ENCODE measurements at regions not wholly inside any gene's neighbourhood (a gene's known extent, or its start where the extent isn't known, plus 50 kb on each side); places are given as distances from the start of the nearest gene placed in this dataset.

- no peak for TF ChIP-seq EZH2phosphoT487 (IDR thresholded peaks at IDR 0.05; ENCODE audit: insufficient read depth, low read depth)
- TF ChIP-seq EZH2 (IDR thresholded peaks at IDR 0.05; ENCODE audit: insufficient read depth, poor library complexity, severe bottlenecking): no peak
- no peak overlapping the region for H3K4me2 ChIP-seq (ENCODE audit: unreplicated experiment)
- in situ Hi-C loops (cut with MboI): no loop called here
- no peaks in the 10 kb centered on the region for H3K79me2 ChIP-seq (ENCODE audit: insufficient read depth)
- no peaks in the 10 kb centered on the region for H4K20me1 ChIP-seq (ENCODE audit: insufficient read depth)
- no peaks in the 10 kb centered on the region for H3K4me1 ChIP-seq (ENCODE audit: insufficient read depth)
- no peaks in the 10 kb centered on the region for H3K27me3 ChIP-seq (replicated peaks; ENCODE audit: insufficient read depth)
- no peak overlapping the region for H3K27ac ChIP-seq
- H3K9ac ChIP-seq: no peak overlapping the region
- no peak for DNase-seq
- H3K36me3 ChIP-seq (ENCODE audit: low read depth): no peaks in the 10 kb centered on the region
- no peaks in the 10 kb centered on the region for H3K9me2 ChIP-seq (ENCODE audit: insufficient read depth)
- no peak overlapping the region for H3K4me3 ChIP-seq
- no peak overlapping the region for H2AFZ ChIP-seq
- H3K9me3 ChIP-seq (ENCODE audit: low read depth): no peaks in the 10 kb centered on the region
- WGBS, 2 experiments (ENCODE audit: low coverage in 1 of 2, low lambda C conversion rate in 2 of 2, missing lambda C conversion rate in 2 of 2): 70 to 72% methylated on average over 12 of the region's 12 CpGs
- no peaks in the 10 kb centered on the region for H3F3A ChIP-seq (ENCODE audit: insufficient read depth)
These were observed 99.7 kb downstream of the PXDC1 start for GRCh38 chr6:3651698-3652229.

GRCh38 chr6:3650959-3651697, 100.4 kb downstream of the PXDC1 start:
- H3K79me2 ChIP-seq (ENCODE audit: insufficient read depth): no peaks in the 10 kb centered on the region
- no peaks in the 10 kb centered on the region for H4K20me1 ChIP-seq (ENCODE audit: insufficient read depth)
- H3K4me1 ChIP-seq (ENCODE audit: insufficient read depth): no peaks in the 10 kb centered on the region
- H3K9ac ChIP-seq: no peak overlapping the region
- no peak for DNase-seq
- H3K9me2 ChIP-seq (ENCODE audit: insufficient read depth): no peaks in the 10 kb centered on the region
- in situ Hi-C loops (cut with MboI): no loop called here
- H3K4me3 ChIP-seq: no peak overlapping the region
- no peaks in the 10 kb centered on the region for H3K9me3 ChIP-seq (ENCODE audit: low read depth)
- H2AFZ ChIP-seq: no peak overlapping the region
- WGBS, 2 experiments (ENCODE audit: low coverage in 1 of 2, low lambda C conversion rate in 2 of 2, missing lambda C conversion rate in 2 of 2): 72 to 79% methylated on average over 15 of the region's 15 CpGs
- H3K27me3 ChIP-seq (replicated peaks; ENCODE audit: insufficient read depth): no peaks in the 10 kb centered on the region
- H3K4me2 ChIP-seq (ENCODE audit: unreplicated experiment): no peak overlapping the region
- no peaks in the 10 kb centered on the region for H3K36me3 ChIP-seq (ENCODE audit: low read depth)
- no peaks in the 10 kb centered on the region for H3F3A ChIP-seq (ENCODE audit: insufficient read depth)
- TF ChIP-seq EZH2phosphoT487 (IDR thresholded peaks at IDR 0.05; ENCODE audit: insufficient read depth, low read depth) (no peak), EZH2 (IDR thresholded peaks at IDR 0.05; ENCODE audit: insufficient read depth, poor library complexity, severe bottlenecking) (no peak)
- no peak overlapping the region for H3K27ac ChIP-seq

GRCh38 chr6:3650076-3650958, 101.2 kb downstream of the PXDC1 start:
- no peaks in the 10 kb centered on the region for H3K4me1 ChIP-seq (ENCODE audit: insufficient read depth)
- H3K36me3 ChIP-seq (ENCODE audit: low read depth): no peaks in the 10 kb centered on the region
- in situ Hi-C loops (cut with MboI): no loop called here
- H3K9me3 ChIP-seq (ENCODE audit: low read depth): no peaks in the 10 kb centered on the region
- H4K20me1 ChIP-seq (ENCODE audit: insufficient read depth): no peaks in the 10 kb centered on the region
- no peaks in the 10 kb centered on the region for H3K9me2 ChIP-seq (ENCODE audit: insufficient read depth)
- WGBS, 2 experiments (ENCODE audit: low coverage in 1 of 2, low lambda C conversion rate in 2 of 2, missing lambda C conversion rate in 2 of 2): 93 to 96% methylated on average over 17 of the region's 17 CpGs
- H3K27me3 ChIP-seq (replicated peaks; ENCODE audit: insufficient read depth): no peaks in the 10 kb centered on the region
- no peak overlapping the region for H3K27ac ChIP-seq
- no peak for DNase-seq
- no peaks in the 10 kb centered on the region for H3K79me2 ChIP-seq (ENCODE audit: insufficient read depth)
- H3K4me2 ChIP-seq (ENCODE audit: unreplicated experiment): no peak overlapping the region
- TF ChIP-seq EZH2 (IDR thresholded peaks at IDR 0.05; ENCODE audit: insufficient read depth, poor library complexity, severe bottlenecking) (no peak), EZH2phosphoT487 (IDR thresholded peaks at IDR 0.05; ENCODE audit: insufficient read depth, low read depth) (no peak)
- H3F3A ChIP-seq (ENCODE audit: insufficient read depth): no peaks in the 10 kb centered on the region
- no peak overlapping the region for H3K4me3 ChIP-seq
- no peak overlapping the region for H2AFZ ChIP-seq
- H3K9ac ChIP-seq: no peak overlapping the region

GRCh38 chr6:3648724-3649123, 102.8 kb downstream of the PXDC1 start:
- Histone ChIP-seq H3K79me2 (ENCODE audit: insufficient read depth) (no peaks in the 10 kb centered on the region), H3K4me3 (no peak overlapping the region), H3K27ac (no peak overlapping the region), H3K9me2 (ENCODE audit: insufficient read depth) (no peaks in the 10 kb centered on the region), H2AFZ (no peak overlapping the region), H3K4me1 (ENCODE audit: insufficient read depth) (no peaks in the 10 kb centered on the region), H4K20me1 (ENCODE audit: insufficient read depth) (no peaks in the 10 kb centered on the region), H3K27me3 (replicated peaks; ENCODE audit: insufficient read depth) (no peaks in the 10 kb centered on the region), H3K36me3 (ENCODE audit: low read depth) (no peaks in the 10 kb centered on the region), H3F3A (ENCODE audit: insufficient read depth) (no peaks in the 10 kb centered on the region), H3K9me3 (ENCODE audit: low read depth) (no peaks in the 10 kb centered on the region), H3K9ac (no peak overlapping the region), H3K4me2 (ENCODE audit: unreplicated experiment) (no peak overlapping the region)
- in situ Hi-C loops (cut with MboI): no loop called here
- TF ChIP-seq EZH2phosphoT487 (IDR thresholded peaks at IDR 0.05; ENCODE audit: insufficient read depth, low read depth) (no peak), EZH2 (IDR thresholded peaks at IDR 0.05; ENCODE audit: insufficient read depth, poor library complexity, severe bottlenecking) (no peak)
- DNase-seq: no peak
- 63 to 66% methylated on average over 2 of the region's 2 CpGs for WGBS, 2 experiments (ENCODE audit: low coverage in 1 of 2, low lambda C conversion rate in 2 of 2, missing lambda C conversion rate in 2 of 2)

Data from GM23248 (cell line).